Activated CD4-positive, alpha-beta T cell treated with anti-CD3 and anti-CD28 coated beads, Interleukin-2, Interleukin-6, amounts not matched to agents 100 ng/mL and 50 ng/mL, durations not matched to agents 16 hours and 8 hours (primary cell): ENCODE measurements at regions not wholly inside any gene's neighbourhood (a gene's known extent, or its start where the extent isn't known, plus 50 kb on each side); places are given as distances from the start of the nearest gene placed in this dataset.

ENCODE experiments used
- DNase-seq: peaks from one replicate; pipeline ENCODE4 v3.0.0-alpha.2; 2020

DNA sequence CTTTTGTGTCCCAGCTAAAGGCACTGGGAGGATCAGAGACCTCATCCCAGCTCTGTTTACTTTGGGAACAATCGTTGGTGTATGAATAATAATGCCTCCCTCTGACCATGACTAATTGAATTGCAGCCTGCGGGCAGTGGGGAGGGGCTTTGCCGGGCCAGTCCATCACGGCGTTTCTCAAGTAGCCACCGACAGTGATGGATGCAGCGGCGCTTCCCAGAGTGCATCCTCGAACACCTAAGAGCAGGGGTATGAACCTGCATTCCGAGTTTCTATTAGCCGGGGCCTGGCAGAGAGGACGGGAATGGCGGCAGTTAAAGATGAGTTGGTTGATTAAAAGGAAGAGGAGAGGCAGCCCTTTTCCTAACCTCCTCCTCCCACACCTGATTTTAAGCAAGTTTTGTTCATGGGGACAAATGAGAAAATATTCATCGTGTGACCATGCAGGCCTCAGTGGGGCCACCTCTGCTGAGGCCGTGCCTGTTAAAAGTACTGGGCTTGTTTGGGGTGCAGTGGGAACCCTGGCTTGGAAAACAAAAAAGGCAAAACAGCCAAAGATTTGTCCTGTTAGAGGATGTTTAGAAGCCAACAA is 154.1 kb downstream of the FOXA2 start:
- no peak for DNase-seq

DNA sequence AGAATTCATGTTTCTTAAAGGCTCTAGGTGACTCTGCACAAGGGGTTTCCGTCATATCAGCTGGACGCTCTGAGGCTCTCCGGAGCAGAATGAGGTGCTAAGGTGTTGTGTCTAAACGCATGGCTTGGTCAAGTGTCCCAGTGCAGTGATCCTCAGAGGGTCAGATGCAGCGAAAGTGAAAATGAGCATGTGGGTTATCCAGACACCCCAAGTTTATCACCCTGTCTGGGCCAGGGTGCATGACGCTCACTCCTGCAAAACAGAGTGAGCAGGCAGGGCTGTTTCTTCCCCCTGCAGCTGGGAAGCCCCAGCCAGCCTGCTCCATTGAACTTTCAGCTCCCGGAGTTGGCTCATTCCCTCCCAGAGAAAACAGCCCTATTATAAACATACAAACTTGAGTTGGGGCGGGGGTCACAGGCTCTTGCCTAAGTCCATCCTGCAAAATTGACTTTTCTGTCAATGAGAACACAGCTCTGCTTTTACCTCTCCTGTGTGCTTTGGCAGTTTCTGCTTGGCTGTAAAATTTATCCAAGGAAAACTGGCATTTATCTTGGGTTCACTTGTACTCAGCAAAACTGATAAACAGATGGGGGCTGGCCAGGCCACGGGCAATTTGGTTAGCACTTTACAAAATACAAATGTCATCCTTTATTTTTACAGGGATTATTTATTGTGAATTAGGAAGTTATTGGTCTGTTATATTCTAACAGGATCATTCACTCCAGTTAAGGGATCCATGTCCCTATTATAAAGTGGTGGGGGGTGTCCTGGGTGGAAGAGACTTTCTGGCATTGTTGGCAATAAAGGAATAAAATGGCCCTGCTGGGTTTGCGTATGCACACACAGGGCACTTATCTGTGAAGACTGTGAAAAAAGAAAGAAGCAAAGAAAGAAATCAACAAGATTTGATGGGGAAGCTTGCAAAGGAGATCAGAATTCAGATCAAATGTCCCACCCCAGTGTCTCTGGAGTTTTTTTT is 154.9 kb downstream of the FOXA2 start:
- no peak for DNase-seq

DNA sequence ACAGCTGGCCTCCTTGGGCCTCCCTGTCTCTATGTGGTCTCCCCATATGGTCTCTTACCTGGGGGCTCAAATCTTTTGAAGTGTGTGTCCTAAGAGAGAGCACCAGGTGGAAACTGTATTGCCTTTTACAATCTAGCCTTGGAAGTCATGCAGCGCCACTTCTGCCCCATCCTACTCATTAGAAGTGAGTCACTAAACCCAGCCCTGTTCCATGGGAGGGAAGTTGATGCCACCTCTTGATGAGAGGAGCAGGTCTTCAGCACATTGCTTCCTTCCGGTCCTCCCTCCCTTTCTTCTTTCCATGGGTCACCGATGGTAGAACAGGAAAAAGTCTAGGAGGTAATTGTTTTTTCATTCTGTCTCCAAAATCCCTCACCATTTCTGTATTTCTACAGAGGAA is 156.3 kb downstream of the FOXA2 start:
- no peak for DNase-seq

DNA sequence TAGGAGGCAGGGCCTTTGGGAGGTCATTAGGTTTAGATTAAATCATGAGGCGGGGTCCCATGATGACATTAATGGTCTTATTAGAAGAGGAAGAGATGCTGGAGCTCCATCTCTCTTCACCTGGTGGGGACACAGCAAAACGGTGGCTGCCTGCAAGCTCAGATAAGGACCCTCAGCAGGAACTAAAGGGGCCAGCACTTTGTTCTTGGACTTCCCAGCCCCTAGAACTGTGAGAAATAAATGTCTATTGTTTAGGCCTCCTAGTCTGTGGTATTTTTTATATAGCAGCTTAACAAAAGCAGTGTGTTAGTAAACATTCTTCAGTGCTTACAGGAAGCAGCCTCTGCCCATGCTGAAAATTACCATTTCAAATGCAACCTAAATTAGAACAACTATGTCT is 157.6 kb downstream of the FOXA2 start:
- no peak for DNase-seq

DNA sequence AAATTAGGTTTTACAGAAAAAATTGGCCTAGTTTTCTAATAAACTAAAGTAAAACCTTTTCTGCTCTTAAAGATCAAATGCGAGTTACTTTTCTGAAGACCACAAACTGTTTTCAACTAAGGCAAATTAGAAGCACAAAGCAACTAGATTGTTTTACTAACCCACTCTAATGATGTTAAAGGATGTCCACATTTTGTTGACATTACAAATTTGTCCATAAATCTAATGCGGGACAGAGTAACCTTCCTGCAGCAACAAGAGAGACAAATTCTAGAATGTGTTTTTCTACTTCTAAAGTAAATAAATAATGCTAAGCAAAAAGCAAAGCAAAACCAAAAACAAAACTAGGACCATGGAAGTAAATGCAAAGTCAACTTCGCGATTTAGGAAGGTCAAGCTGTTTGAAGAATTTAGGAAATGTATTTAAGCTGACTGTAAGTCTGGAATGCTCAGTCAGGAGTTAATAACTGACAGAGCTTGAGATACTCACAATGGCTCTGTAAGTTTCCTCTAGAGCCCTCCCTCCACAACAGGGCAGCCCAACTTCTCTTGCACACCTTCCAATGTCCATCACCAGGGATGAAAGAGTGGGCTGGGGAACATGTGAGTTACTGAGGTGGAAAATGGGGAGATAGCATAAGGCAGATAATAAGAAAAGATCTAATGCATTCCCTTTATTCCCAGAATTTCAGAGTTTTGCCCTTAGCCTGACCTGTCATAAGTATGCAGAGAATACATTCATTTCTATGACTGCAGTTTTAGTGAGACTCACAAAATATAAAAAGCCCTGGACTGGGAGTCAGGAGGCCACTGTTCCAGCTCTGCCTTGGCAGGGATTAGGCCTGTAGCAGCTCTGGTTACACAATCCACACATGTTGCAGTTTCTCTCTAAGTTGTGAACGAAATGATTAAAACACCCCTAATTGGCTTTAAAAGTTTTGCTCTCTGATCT is 158.8 kb downstream of the FOXA2 start:
- DNase-seq: no peak

DNA sequence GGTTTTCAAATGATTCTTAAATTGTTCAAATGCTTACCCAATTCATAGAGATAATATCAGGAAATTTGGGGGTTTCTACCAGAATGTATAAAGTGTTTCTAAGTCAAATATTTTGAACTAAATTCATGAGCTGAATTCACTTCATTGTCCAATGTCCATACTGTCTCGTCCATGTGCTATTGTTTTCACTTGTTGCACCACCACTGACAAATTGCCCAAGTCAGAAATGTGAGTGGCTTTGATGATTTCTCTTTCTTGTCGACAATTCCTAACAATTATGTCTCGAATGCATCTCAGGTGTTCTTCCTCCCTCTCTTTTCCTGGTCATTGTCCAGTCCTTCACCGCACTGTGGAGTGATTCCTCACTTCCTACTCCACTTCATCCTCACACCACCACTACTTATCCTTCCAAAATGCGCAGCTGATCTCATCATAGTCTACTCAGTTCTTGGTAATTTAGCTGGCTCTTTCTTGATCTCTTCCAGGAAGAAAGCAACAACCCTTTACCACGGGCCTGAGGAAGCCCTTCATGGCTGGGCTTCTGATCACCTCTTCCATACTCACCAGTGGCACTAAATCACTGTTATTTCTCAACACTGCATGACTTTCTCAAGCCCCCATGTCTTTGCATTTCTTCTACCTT is 161.1 kb downstream of the FOXA2 start:
- no peak for DNase-seq

DNA sequence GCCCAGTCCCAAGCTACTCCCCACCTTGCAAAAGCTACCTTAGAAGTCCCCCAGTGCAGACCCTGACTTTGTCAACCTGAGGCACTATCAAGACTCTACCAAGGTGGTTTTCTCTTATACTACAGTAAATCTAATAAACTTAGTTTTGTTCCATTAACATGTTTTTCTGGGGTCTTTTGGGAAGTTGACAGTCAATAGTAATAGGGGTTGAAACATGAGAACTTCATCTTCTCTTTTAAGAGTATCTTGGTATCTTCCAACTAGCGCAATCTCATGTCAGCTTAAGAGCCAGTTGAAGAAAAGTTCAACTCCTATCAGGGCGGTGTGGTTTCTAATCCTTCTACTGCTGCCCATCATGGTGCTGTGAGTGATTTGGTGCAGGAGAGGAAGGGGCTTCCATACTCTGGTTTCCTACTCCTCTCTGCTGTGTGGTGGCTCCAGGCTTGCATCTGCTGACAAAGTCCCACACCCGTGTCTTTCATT is 164.2 kb downstream of the FOXA2 start:
- DNase-seq: no peak

DNA sequence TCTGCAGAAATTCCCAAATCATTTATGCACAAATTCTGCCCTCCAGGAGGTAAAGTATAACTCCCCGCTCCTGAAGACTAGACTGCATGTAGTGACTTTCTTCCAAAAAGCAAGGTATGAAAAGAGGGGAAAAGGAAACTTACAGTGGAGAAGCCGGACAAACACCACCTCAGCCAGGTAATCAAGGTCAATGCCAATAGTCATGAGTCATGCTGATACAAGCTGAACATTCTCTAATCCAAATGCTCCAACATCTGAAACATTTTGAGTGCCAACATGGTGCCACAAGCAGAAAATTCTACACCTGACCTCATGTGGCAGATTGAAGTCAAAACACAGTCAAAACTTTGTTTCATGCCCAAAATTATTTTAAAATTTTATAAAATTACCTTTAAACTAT is 165.6 kb downstream of the FOXA2 start:
- no peak for DNase-seq

DNA sequence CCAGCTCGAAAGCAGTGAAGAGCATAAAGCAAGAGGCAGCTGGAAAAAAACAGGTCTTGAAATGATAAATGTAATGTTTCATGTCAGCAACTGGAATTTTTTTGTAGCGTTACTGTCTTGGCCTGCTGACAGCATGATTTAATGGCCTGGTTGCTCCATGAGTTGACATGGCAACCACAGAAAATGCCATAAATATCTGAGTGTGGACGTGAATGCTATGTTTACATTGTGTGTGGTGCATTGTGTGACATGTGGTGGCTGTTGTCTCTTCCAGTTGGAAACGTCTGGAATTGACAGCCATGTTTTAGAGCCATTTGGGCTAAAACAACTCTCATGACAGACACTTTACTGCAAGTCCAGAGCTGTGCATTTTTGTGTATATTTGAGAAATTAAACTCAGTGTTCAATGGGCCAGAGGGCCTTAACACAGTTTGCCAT is 170.0 kb downstream of the FOXA2 start:
- no peak for DNase-seq

DNA sequence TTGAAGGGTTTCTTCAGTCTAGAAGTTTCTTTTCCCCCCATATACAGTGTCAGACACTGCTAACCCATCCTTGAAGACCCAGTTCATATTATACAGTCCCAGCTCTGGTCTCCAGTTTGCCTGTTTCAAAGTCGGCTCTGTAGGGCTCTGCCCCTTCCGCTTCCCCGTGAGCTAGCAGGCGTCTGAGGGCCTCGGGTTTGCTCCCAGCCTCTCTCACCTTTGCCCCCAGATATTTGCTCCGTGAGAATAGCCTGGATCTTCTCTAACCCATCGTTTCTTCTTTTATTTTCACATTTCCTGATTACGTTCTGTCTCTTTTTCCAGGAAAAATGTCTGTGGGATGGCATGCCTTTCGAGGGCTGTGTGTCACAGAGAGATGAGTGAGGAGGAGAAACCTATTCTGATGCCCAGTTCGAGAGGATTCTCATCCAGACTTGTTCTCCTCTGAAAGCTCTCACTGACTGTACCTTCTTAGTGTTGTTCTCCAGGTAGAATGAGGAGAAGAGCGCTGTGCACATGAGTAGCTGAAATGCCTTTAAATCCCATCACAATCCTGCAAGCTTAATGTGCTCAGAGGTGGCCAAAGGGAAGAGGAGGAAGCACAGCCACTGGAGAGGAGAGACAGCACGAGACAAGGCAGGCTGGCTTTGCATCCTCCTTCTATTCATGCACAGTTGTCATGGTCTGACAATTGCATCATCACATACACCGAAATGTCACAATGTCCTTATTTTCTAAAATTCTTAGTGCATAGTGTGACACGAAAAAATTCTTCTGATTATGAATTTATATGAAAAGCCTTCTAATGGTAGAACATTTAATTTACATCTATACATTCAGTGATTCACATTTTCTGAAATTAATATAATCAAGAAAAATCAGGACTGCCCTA is 171.1 kb downstream of the FOXA2 start:
- no peak for DNase-seq

DNA sequence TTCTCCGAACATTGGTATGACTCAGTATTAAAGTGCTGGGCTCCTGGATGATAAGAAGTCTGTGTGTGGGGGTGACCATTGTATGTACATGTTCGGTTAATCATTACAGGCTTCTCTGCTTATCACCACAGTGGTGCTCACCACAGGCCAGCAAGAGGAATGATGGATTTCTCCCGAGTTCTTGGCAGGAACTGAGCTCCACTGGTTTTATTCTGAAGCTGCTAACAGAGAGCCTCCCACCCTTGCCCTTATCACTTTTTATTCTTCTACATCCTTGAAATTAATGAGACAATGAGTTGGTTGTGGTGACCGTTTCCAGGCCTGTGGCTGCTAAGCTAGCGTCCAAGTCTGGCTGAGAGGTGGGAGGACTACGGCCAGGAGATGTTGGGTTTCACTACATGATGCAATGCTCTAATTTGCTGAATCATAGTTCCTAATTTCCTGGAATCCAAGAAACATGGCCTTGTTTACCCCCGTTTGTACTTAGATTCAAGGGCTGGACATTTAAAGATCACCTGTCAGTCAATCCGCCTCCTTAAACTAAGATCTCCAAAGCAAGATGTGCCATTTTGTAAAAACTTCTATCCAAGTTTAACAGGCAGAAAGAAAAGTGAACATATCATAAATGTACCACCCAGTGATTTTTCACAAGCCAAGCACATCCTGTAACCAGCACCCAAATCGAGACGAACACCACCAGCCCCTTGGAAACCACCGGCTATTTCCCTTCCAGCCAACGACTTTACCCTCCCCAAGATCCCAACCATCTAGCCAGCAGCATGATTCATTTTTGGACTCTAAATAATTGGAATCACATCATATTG is 172.5 kb downstream of the FOXA2 start:
- no peak for DNase-seq

DNA sequence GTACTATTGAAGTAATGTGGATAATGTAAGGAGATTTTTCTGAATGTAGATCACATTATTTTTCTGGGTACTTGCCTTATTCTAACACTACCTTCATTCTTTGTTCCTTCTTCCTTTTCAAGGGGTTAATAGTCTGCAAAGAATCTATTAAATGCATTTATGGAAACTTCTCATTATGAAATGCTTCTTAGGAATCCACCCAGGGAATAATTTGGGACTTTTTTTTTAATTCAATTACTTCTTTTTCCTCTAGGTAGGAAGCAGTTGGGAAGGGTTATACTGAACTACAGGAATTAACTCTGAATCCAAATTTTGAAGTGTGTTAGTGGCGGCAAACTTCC is 173.1 kb downstream of the FOXA2 start:
- no peak for DNase-seq

DNA sequence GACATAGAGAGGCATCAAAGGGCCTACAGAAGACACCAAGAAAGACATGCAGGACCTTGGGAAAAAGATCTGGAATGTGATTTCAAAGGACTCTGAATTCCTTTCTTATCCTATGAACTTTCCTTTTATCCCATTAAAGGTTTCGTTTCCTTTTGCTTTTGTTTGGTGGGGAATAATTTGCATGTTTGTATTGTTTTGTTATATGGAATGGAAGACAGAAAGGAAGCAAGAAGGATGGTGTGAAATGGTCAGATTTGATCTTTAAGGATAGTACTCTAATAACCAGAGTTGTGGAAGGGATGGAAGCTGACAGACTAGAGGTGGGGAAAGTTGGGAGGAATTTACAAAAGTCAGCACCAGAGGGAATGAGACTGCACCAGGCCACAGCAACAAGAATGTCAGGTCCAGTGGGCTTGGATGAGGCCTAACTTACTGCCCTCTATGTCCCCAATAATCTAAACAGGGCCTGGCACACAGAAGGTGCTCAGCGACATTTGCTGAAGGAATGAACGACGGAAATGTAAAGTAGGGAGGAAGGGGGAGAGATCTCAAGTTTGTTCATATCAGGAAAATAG is 173.7 kb downstream of the FOXA2 start:
- DNase-seq: no peak

DNA sequence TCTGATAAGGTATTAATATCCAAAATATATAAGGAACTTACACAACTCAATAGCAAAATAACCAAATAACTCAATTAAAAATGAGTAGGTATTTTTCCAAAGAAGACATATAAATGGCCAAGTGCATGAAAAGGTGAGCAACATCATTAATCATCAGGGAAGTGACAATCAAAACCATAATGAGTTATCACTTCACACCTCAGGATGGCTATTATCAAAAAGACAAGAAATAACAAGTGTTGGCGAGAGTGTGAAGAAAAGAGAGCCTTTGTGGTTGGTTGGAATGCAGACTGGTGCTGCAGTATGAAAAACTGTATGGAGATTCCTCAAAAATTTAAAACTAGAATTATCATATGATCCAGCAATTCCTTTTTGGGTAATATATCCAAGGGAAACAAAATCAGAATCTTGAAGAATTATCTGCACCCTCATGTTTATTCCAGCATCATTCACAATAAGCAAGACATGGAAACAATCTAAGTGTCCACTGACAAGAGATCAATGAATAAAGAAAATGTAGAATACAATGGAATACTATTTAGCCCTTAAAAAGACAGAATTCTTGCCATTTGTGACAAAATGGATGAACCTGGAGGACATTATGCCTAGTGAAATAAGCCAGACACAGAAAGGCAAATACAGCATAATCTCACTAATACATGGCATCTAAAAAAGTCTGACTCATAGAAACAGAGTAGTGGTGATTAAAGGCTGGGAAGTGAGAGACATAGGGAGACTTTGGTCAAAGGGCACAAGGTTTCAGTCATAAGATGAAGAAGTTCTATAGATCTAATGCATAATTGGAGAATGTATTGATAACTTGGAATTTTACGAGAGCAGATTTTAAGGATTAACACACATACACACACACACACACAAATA is 175.6 kb downstream of the FOXA2 start:
- DNase-seq: no peak

DNA sequence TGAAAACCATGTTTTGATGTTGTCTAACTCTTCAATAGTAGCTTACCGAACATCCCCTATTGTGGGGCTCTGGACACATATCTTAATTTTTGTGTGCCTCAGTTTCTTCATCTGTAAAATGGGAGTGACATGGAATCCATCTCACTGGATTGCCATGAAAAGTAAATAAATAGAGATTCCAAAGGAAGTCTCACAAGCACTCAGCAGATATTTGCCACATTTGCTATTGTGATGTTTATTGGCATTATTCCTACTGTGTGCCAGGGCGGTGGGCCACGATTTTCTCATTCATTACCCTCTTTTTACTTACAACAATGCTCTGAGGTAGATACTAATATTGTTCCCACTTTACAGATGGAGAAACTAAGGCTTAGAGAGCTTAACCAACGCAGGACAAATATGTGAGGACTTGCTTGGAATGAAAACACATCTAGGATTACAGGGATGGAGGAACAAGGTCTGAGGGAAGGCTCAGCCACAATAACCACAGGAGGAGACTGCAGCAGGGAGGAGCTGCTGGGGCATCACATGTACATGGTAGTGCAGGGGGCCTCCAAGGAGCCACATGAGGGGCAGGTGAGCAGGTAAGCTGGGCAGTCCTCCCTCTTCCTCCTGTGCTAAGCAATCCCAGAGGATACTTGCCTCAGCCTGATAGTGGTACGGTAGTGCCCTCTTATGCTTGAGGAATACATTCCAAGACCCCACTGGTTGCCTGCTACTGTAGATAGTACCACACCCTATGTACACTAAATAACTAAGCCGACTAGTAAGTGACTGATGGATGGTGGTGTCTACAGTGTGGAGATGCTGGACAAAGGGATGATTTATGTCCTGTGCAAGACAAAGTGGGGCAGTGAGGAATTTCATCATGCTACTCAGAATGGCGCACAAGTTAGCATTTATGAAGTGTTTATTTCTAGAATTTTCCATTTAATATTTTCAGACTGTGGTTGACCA is 176.9 kb downstream of the FOXA2 start:
- no peak for DNase-seq

DNA sequence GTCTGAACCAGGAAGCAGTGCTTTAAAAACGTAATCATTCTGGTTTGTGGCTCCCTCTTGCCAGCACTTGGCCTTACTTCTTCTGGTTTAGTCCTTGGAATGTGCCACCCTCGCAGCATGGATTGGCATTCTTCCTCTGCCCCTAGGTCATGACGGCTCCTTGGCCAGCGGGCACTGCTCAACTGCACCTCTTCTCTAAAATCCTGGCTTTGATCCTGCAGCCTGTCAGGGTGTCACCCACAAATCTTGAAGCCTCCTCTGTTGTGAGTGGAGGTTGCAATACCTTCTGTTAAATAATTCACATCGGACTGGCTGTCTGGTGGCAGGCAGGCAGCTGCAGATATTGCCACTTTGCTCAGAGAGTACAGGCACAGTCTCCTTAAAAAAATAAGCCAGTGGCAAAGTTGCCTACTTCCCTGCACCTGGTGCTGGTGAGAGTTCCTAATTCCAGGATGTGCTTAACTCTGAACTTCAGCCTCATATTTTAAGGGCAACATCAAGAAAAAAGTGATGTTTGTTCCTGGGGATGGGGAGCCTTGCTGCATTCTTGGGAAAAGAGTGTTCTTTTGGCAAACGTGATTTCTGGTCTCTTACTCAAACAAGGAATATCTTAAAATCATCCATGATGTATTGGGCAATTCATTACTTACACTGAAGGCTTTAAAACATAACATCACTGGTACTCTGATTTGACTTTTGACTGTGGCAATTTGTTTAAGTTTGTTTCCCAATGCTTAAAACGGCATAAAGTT is 179.8 kb downstream of the FOXA2 start:
- no peak for DNase-seq
